ENCODE measurements at regions not wholly inside any gene's neighbourhood (a gene's known extent, or its start where the extent isn't known, plus 50 kb on each side); places are given as distances from the start of the nearest gene placed in this dataset.

- no peak for TF ChIP-seq CTCF (CRISPR knock-in tag; IDR thresholded peaks at IDR 0.05)
- no peak for TF ChIP-seq ATF4 (CRISPR knock-in tag; IDR thresholded peaks at IDR 0.05)
- TF ChIP-seq MAZ (IDR thresholded peaks at IDR 0.05; ENCODE audit: borderline replicate concordance, low read depth, low read length), result no peak
- no peak for TF ChIP-seq MAZ (CRISPR knock-in tag; IDR thresholded peaks at IDR 0.05; ENCODE audit: low read depth)
- no peak for TF ChIP-seq ARHGAP35 (CRISPR knock-in tag; IDR thresholded peaks at IDR 0.05; ENCODE audit: borderline replicate concordance)
These were observed 56.2 kb upstream of the PARP1 start for GRCh38 chr1:226463925-226464586.
